ENCODE measurements at regions not wholly inside any gene's neighbourhood (a gene's known extent, or its start where the extent isn't known, plus 50 kb on each side); places are given as distances from the start of the nearest gene placed in this dataset.

DNA sequence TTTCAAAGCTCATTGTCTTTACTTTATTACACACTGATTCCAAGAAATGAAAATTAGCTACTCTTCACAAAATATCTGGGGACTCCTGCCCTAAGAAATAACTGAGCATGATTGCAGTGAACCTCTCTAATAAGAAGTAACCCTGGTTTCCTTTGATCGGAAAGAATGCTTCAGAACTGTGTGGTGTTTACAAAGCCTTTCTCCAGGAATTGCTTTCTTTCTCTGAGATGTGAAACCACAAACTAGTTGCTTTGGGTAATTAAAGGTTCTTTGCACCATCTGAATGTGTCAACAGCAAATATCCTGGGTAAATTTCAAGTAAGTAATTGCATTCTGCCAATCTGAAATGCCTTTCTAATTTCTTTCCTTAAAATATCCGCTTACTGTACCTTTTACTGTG is 292.9 kb upstream of the SLIT2 start:
- DNase-seq (ENCODE audit: low read depth, low spot score): no peak
- POLR2A ChIA-PET: no interaction called here
- H3K9me3 ChIP-seq (ENCODE audit: control insufficient read depth, insufficient read depth, low read length): no peaks in the 10 kb centered on the region
- CTCF ChIA-PET: no interaction called here
- no peaks in the 10 kb centered on the region for H3K27me3 ChIP-seq (ENCODE audit: control insufficient read depth, insufficient read depth, low read length)
- H3K27ac ChIP-seq (ENCODE audit: low read depth, low read length): no peak overlapping the region
- TF ChIP-seq, protein P1, sequence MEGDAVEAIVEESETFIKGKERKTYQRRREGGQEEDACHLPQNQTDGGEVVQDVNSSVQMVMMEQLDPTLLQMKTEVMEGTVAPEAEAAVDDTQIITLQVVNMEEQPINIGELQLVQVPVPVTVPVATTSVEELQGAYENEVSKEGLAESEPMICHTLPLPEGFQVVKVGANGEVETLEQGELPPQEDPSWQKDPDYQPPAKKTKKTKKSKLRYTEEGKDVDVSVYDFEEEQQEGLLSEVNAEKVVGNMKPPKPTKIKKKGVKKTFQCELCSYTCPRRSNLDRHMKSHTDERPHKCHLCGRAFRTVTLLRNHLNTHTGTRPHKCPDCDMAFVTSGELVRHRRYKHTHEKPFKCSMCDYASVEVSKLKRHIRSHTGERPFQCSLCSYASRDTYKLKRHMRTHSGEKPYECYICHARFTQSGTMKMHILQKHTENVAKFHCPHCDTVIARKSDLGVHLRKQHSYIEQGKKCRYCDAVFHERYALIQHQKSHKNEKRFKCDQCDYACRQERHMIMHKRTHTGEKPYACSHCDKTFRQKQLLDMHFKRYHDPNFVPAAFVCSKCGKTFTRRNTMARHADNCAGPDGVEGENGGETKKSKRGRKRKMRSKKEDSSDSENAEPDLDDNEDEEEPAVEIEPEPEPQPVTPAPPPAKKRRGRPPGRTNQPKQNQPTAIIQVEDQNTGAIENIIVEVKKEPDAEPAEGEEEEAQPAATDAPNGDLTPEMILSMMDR (IDR thresholded peaks at IDR 0.05; ENCODE audit: low read depth, low read length): no peak
- no peak overlapping the region for H3K4me3 ChIP-seq (ENCODE audit: low read depth, low read length)

DNA sequence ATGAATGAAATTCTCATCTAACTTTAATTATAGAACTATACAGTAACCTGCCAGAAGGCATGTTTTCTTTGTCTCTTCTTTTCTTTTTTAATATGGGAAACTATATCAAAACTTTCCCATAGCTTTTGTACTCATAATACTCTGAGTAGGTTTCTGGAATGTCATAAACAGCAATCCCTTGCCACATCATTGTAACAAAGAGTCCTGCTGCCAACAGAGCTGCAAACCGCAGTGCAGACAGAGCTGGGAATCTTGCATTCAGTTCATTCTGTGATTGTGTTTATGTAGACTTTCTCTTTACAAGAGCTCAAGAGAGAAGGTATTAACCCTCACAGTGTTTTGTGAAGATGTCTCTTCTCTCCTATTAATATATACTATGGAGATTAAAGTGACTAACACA is 304.4 kb upstream of the SLIT2 start:
- CTCF ChIA-PET: no interaction called here
- peaks cover 3% of the 10 kb centered on the region for H3K27me3 ChIP-seq (ENCODE audit: control insufficient read depth, insufficient read depth, low read length)
- peaks cover 4% of the 10 kb centered on the region; the same call in 1 of the 2 replicates for H3K9me3 ChIP-seq (ENCODE audit: control insufficient read depth, insufficient read depth, low read length)
- TF ChIP-seq, protein P1 (IDR thresholded peaks at IDR 0.05; ENCODE audit: low read depth, low read length): no peak
- POLR2A ChIA-PET: interaction anchor here (0.6 kb wide), 1 partner anchor 325 kb away, joined by 5 read pairs; no protein-coding TSS in a partner anchor
- no peak overlapping the region for H3K27ac ChIP-seq (ENCODE audit: low read depth, low read length)
- no peak overlapping the region for H3K4me3 ChIP-seq (ENCODE audit: low read depth, low read length)
- peak; percentile 18 for DNase-seq (ENCODE audit: low read depth, low spot score)

DNA sequence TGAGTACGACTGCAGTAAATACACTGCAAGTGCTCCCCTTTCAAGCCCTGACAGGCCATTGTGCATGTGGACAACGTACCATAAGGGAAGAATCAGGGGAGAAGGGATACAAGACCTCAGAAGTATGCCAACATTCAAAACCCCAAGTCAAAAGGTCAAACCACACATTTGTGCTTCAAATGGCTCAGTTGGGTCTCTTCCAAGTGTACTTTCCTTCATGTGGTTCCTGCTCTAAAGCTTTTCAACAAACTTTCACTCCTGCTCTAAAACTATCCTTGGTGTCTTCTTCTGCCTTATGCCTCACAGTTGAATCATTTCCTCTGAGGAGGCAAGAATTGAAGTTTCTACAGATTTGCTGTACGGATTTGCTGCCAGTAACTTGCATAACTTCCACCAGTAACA is 305.7 kb upstream of the SLIT2 start:
- peak; percentile 94 for DNase-seq (ENCODE audit: low read depth, low spot score)
- Histone ChIP-seq H3K27ac (ENCODE audit: low read depth, low read length) (peak overlapping the region; percentile 43), H3K4me3 (ENCODE audit: low read depth, low read length) (no peak overlapping the region), H3K9me3 (ENCODE audit: control insufficient read depth, insufficient read depth, low read length) (no peaks in the 10 kb centered on the region), H3K27me3 (ENCODE audit: control insufficient read depth, insufficient read depth, low read length) (peaks cover 3% of the 10 kb centered on the region)
- CTCF ChIA-PET: interaction anchor here (2.1 kb wide), 1 partner anchor 302 kb away, joined by 10 read pairs; no protein-coding TSS in a partner anchor
- TF ChIP-seq, protein P1 (IDR thresholded peaks at IDR 0.05; ENCODE audit: low read depth, low read length): no peak
- POLR2A ChIA-PET: interaction anchor here (0.6 kb wide), 1 partner anchor 618 kb away, joined by 3 read pairs; no protein-coding TSS in a partner anchor

DNA sequence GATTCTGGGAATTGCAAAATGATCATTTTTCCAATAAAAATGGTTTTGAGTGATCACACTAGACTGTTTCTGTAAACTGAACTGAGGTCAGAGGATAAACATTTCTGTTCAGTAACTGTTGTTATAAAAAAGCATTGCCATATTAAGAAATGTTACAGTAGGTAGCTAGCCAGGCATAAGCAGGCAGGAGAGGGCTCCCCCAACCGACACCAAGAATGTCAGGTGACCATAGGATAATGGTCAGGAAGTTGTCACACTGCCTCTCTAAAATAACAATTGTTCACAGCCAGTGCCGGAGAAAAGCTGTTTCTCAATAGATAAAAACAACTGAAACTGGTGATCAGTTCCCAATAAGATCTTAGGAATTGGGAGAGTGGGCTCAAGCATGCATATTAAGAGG is 306.2 kb upstream of the SLIT2 start:
- H3K4me3 ChIP-seq (ENCODE audit: low read depth, low read length): no peak overlapping the region
- H3K27ac ChIP-seq (ENCODE audit: low read depth, low read length): peak overlapping the region; percentile 43
- ChIA-PET POLR2A (no interaction called here), CTCF (interaction anchor here (2.1 kb wide), 1 partner anchor 303 kb away, joined by 10 read pairs; no protein-coding TSS in a partner anchor)
- TF ChIP-seq, protein P1 (IDR thresholded peaks at IDR 0.05; ENCODE audit: low read depth, low read length): no peak
- no peaks in the 10 kb centered on the region for H3K9me3 ChIP-seq (ENCODE audit: control insufficient read depth, insufficient read depth, low read length)
- H3K27me3 ChIP-seq (ENCODE audit: control insufficient read depth, insufficient read depth, low read length): peaks cover 3% of the 10 kb centered on the region
- DNase-seq (ENCODE audit: low read depth, low spot score): no peak

DNA sequence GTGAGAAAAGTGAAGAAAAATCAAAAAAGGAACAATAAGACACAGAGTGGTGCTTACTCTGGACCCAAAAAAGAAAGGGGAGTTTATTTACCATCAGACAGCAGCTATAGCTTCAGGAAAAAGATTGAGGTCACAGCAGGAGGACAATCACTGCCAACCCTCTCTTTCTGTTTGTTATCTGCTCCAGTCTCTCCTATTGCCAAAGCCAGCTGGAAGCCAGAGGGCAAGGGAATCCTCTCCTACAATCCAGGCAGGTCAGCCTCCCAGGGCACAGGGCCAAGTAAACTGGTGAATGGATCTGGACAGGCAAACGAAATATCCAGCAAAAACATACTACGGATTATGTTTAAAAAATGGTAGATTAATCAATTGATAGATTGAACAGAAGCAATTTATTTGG is 306.9 kb upstream of the SLIT2 start:
- no peak for DNase-seq (ENCODE audit: low read depth, low spot score)
- Histone ChIP-seq H3K27ac (ENCODE audit: low read depth, low read length) (no peak overlapping the region), H3K4me3 (ENCODE audit: low read depth, low read length) (no peak overlapping the region), H3K27me3 (ENCODE audit: control insufficient read depth, insufficient read depth, low read length) (peaks cover 3% of the 10 kb centered on the region), H3K9me3 (ENCODE audit: control insufficient read depth, insufficient read depth, low read length) (no peaks in the 10 kb centered on the region)
- ChIA-PET CTCF (interaction anchor here (2.1 kb wide), 1 partner anchor 304 kb away, joined by 10 read pairs; no protein-coding TSS in a partner anchor), POLR2A (no interaction called here)
- TF ChIP-seq, protein P1 (IDR thresholded peaks at IDR 0.05; ENCODE audit: low read depth, low read length): no peak
